Muscle of leg (tissue), 3 donors: ENCODE measurements at regions not wholly inside any gene's neighbourhood (a gene's known extent, or its start where the extent isn't known, plus 50 kb on each side); places are given as distances from the start of the nearest gene placed in this dataset.
A peak's percentile ranks its signal among the peaks of the same experiment; 100 is the strongest.
"Not testable (repeated sequence)": the region's sequence is repeated elsewhere in the genome, so short reads cannot be mapped to it uniquely, and the experiment has no call there.

Experiments used
- DNase-seq: peaks from one replicate; pipeline ENCODE4 v3.0.0; 2013
- H3K27ac ChIP-seq: one replicate; pipeline ENCODE4 v1.5.1; 2013; ENCODE audit warnings: mild to moderate bottlenecking, low read length, control low read depth
- H3K27me3 ChIP-seq: one replicate; pipeline ENCODE4 v1.6.1; 2013; ENCODE audit warnings: low read length; ENCODE audit not compliant: control insufficient read depth, insufficient read depth
- H3K36me3 ChIP-seq: one replicate; pipeline ENCODE4 v1.6.1; 2013; ENCODE audit warnings: low read length; ENCODE audit not compliant: control insufficient read depth, insufficient read depth
- H3K4me1 ChIP-seq: one replicate; pipeline ENCODE4 v1.6.1; 2013; ENCODE audit warnings: low read length; ENCODE audit not compliant: control insufficient read depth, insufficient read depth
- H3K4me3 ChIP-seq: one replicate; pipeline ENCODE4 v1.5.1; 2013; ENCODE audit warnings: low read length, control low read depth
- H3K9me3 ChIP-seq: replicated peaks from 2 replicates; pipeline ENCODE4 v1.6.1; 2013; ENCODE audit warnings: low read depth, low read length; ENCODE audit not compliant: control insufficient read depth
- WGBS: methylation state at CpG from one replicate; pipeline ENCODE4 v1.1.5; 2013; ENCODE audit warnings: missing lambda C conversion rate; ENCODE audit not compliant: insufficient coverage; 5-methylcytosine and 5-hydroxymethylcytosine counted together

GRCh38 chr18:34315591-34316352 lies 91.1 kb upstream of the NOL4 start:
- no peaks in the 10 kb centered on the region for H3K36me3 ChIP-seq
- no peaks in the 10 kb centered on the region for H3K27me3 ChIP-seq
- WGBS, result 88% methylated on average over 4 of the region's 6 CpGs
- H3K4me1 ChIP-seq, result no peaks in the 10 kb centered on the region
- H3K4me3 ChIP-seq, result no peak overlapping the region
- no peak overlapping the region for H3K27ac ChIP-seq
- H3K9me3 ChIP-seq, result no peaks in the 10 kb centered on the region
- DNase-seq, result no peak

DNA sequence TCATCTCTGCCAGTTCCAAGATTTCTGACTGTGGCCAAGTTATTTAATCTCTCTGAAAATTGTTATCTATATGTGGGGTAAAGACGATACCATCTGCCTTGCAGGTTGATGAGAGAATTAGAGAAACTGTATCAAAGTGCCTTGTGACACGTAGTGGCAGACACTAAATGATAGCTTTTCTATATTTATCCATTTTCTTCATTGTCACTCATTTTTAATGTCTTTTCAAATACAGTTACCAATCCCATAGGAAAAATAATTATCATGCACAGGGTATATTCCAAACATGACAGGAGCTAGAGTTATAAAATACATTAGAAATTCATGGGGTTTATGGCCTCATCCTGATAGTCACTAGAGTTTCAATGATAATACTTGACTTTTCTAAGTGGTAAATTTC lies 95.6 kb upstream of the NOL4 start:
- Histone ChIP-seq H3K36me3 (no peaks in the 10 kb centered on the region), H3K4me3 (no peak overlapping the region), H3K27me3 (no peaks in the 10 kb centered on the region), H3K27ac (no peak overlapping the region), H3K9me3 (no peaks in the 10 kb centered on the region), H3K4me1 (no peaks in the 10 kb centered on the region)
- WGBS, result no CpG with 5 or more reads among the region's 2 CpGs
- DNase-seq, result no peak

DNA sequence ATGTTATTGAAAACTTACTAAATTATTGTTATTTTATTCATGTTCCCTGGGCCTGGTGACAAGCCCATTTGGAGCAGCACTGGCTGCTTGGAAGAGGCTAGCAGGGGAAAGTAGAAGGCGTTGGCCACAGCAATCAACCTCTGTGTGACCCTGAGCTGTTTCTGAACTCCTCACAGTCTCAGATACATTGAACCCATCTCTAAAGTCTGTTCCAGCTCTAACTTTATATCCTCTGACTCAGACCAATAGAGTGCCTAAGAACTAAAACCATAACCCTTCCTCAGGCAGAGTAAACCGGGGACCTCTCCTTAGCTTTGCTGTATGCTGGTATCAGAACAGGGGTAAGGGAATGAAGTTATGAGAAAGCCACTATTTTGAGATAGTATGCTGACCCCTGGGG lies 96.4 kb upstream of the NOL4 start:
- DNase-seq, result peak; percentile 15
- Histone ChIP-seq H3K9me3 (no peaks in the 10 kb centered on the region), H3K36me3 (no peaks in the 10 kb centered on the region), H3K27ac (no peak overlapping the region), H3K4me3 (no peak overlapping the region), H3K27me3 (no peaks in the 10 kb centered on the region), H3K4me1 (no peaks in the 10 kb centered on the region)
- WGBS, result 80% methylated on average over 1 of the region's 2 CpGs

GRCh38 chr18:34322365-34323289 lies 97.9 kb upstream of the NOL4 start:
- 40% methylated on average over 2 of the region's 16 CpGs for WGBS
- Histone ChIP-seq H3K27ac (no peak overlapping the region), H3K4me3 (no peak overlapping the region), H3K9me3 (peaks cover 3% of the 10 kb centered on the region), H3K36me3 (no peaks in the 10 kb centered on the region), H3K27me3 (no peaks in the 10 kb centered on the region), H3K4me1 (no peaks in the 10 kb centered on the region)
- peak; percentile 77 for DNase-seq

- H3K4me1 ChIP-seq, result no peaks in the 10 kb centered on the region
- no peaks in the 10 kb centered on the region for H3K36me3 ChIP-seq
- no peaks in the 10 kb centered on the region for H3K27me3 ChIP-seq
- no CpG with 5 or more reads among the region's 1 CpG for WGBS
- no peak for DNase-seq
- H3K4me3 ChIP-seq, result no peak overlapping the region
- H3K27ac ChIP-seq, result no peak overlapping the region
- H3K9me3 ChIP-seq, result peaks cover 3% of the 10 kb centered on the region
These were observed 105.1 kb upstream of the NOL4 start for GRCh38 chr18:34329840-34330239.

GRCh38 chr18:34330308-34330707 lies 105.6 kb upstream of the NOL4 start:
- no CpG with 5 or more reads among the region's 3 CpGs for WGBS
- H3K9me3 ChIP-seq, result peaks cover 3% of the 10 kb centered on the region
- H3K4me1 ChIP-seq, result no peaks in the 10 kb centered on the region
- no peak overlapping the region for H3K4me3 ChIP-seq
- no peaks in the 10 kb centered on the region for H3K27me3 ChIP-seq
- DNase-seq, result no peak
- no peak overlapping the region for H3K27ac ChIP-seq
- H3K36me3 ChIP-seq, result no peaks in the 10 kb centered on the region

DNA sequence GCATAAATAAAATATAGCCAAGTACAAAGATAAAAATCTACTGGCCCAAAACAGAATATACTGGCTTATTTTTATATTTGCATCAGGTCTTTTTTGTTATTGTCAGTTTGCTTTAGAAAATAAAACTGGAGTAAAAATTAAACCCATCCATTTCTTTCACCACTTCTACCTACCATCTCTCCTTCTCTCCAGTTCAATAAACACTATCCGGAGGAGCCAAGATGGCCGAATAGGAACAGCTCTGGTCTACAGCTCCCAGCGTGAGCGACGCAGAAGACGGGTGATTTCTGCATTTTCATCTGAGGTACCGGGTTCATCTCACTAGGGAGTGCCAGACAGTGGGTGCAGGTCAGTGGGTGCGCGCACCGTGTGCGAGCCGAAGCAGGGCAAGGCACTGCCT lies 106.2 kb upstream of the NOL4 start:
- not testable (repeated sequence) for H3K9me3 ChIP-seq, DNase-seq, H3K4me1 ChIP-seq, H3K27me3 ChIP-seq, H3K27ac ChIP-seq, H3K36me3 ChIP-seq, H3K4me3 ChIP-seq
- 100% methylated on average over 2 of the region's 12 CpGs for WGBS

GRCh38 chr18:34331343-34331742 lies 106.6 kb upstream of the NOL4 start:
- WGBS, result 93% methylated on average over 9 of the region's 15 CpGs
- not testable (repeated sequence) for H3K4me1 ChIP-seq

DNA sequence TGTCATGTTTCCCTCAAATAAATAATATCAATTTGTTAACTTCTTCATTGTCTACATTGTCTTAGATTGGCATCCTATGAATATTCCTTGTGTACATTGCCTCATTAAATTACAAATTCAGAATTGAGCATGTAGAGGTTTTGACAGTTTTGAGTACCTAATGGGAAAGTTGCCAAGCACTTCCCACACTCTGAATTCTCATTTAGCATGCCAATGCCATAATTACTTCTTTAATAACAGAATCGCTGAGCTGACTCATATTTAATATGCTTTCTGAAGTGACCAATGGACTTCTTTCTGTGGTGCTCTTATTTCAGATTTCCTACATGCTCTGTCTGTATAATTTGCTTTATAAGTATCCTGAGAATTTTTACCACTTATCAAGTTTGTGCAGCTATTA lies 114.4 kb upstream of the NOL4 start:
- H3K27ac ChIP-seq, result no peak overlapping the region
- no peaks in the 10 kb centered on the region for H3K4me1 ChIP-seq
- H3K27me3 ChIP-seq, result no peaks in the 10 kb centered on the region
- no peaks in the 10 kb centered on the region for H3K36me3 ChIP-seq
- DNase-seq, result no peak
- no peak overlapping the region for H3K4me3 ChIP-seq
- H3K9me3 ChIP-seq, result no peaks in the 10 kb centered on the region
- WGBS, result no CpG with 5 or more reads among the region's 1 CpG

More at GRCh38 chr18:34331343-34331742, 106.6 kb upstream of the NOL4 start:
- not testable (repeated sequence) for H3K27ac ChIP-seq, H3K36me3 ChIP-seq, H3K9me3 ChIP-seq, H3K4me3 ChIP-seq, H3K27me3 ChIP-seq, DNase-seq

DNA sequence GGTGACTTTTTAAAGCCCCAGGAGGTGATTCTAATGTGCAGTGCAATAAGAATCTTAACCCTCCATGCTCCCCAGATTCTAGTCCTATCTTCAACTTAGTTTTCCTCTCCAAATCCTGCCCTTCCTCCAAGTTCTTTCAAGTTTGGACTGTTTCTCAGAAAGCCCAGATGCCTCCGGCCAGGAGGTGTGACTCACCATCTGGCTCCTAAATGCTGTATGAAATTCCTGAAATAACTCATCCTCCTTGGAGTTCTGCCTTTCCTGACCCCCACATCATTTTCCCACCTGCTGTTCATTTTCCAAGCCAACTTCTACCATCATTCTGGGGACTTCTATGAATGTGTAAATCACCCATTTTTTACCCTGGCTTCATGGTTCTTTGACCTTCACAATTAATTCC lies 118.2 kb upstream of the NOL4 start:
- Histone ChIP-seq H3K36me3 (no peaks in the 10 kb centered on the region), H3K9me3 (no peaks in the 10 kb centered on the region), H3K27me3 (no peaks in the 10 kb centered on the region), H3K4me1 (no peaks in the 10 kb centered on the region), H3K27ac (no peak overlapping the region), H3K4me3 (no peak overlapping the region)
- no peak for DNase-seq
- WGBS, result 17% methylated on average over 1 of the region's 1 CpG
